PFSK-1 (cell line): ENCODE measurements at regions not wholly inside any gene's neighbourhood (a gene's known extent, or its start where the extent isn't known, plus 50 kb on each side); places are given as distances from the start of the nearest gene placed in this dataset.

Experiments
- FOXP2 ChIP-seq: optimal IDR thresholded peaks from 2 replicates; pipeline ENCODE3; 2011; ENCODE audit warnings: borderline replicate concordance, control low read depth, inconsistent platforms; ENCODE audit not compliant: insufficient read depth; ENCODE audit errors: extremely low read length, extremely low read depth
- POLR2AphosphoS5 ChIP-seq: IDR thresholded peaks from 2 replicates; pipeline ENCODE4 v1.6.1; 2012; ENCODE audit warnings: low read depth, mild to moderate bottlenecking, control low read depth, low read length, moderate library complexity
- REST ChIP-seq, 2 experiments: IDR thresholded peaks; 2 replicates each; pipeline versions ENCODE4 v1.6.1 to v1.8.0; 2011 to 2012; ENCODE audit warnings: low read depth in 2 of 2, low read length in 2 of 2, control low read depth in 1 of 2, inconsistent platforms in 1 of 2, mild to moderate bottlenecking in 1 of 2, moderate library complexity in 1 of 2; ENCODE audit not compliant: insufficient read depth in 1 of 2
- SIN3A ChIP-seq: IDR thresholded peaks from 2 replicates; pipeline ENCODE4 v1.6.1; 2012; ENCODE audit warnings: mild to moderate bottlenecking, low read length, moderate library complexity, borderline replicate concordance; ENCODE audit not compliant: insufficient read depth
- TAF1 ChIP-seq: IDR thresholded peaks from 2 replicates; pipeline ENCODE4 v1.6.1; 2012; ENCODE audit warnings: low read length, control low read depth, borderline replicate concordance; ENCODE audit not compliant: insufficient read depth

- TF ChIP-seq REST (IDR thresholded peaks at IDR 0.05; ENCODE audit: insufficient read depth in 1 of 2, low read depth in 2 of 2, low read length in 2 of 2) (no peak), SIN3A (no peak)
These were observed 91.2 kb downstream of the IRX2 start for GRCh38 chr5:2660315-2660714.

- TF ChIP-seq TAF1 (no peak), SIN3A (no peak), FOXP2 (no peak), POLR2AphosphoS5 (no peak), REST (IDR thresholded peaks at IDR 0.05; ENCODE audit: insufficient read depth in 1 of 2, low read depth in 2 of 2, low read length in 2 of 2) (no peak)
These were observed 92.5 kb downstream of the IRX2 start for GRCh38 chr5:2658881-2659470.

- TF ChIP-seq POLR2AphosphoS5 (no peak), TAF1 (no peak), REST (IDR thresholded peaks at IDR 0.05; ENCODE audit: insufficient read depth in 1 of 2, low read depth in 2 of 2, low read length in 2 of 2) (no peak), FOXP2 (no peak), SIN3A (no peak)
These were observed 93.0 kb downstream of the IRX2 start for GRCh38 chr5:2658447-2658846.

- no peak for TF ChIP-seq FOXP2
- TF ChIP-seq POLR2AphosphoS5 = no peak
- no peak for TF ChIP-seq SIN3A
- TF ChIP-seq TAF1 = no peak
- TF ChIP-seq REST (IDR thresholded peaks at IDR 0.05; ENCODE audit: insufficient read depth in 1 of 2, low read depth in 2 of 2, low read length in 2 of 2) = no peak
These were observed 94.3 kb downstream of the IRX2 start for GRCh38 chr5:2657151-2657550.

- TF ChIP-seq TAF1 = no peak
- no peak for TF ChIP-seq POLR2AphosphoS5
- TF ChIP-seq SIN3A = peak; percentile 44; the same call in 1 of the 2 replicates
- TF ChIP-seq REST (IDR thresholded peaks at IDR 0.05; ENCODE audit: insufficient read depth in 1 of 2, low read depth in 2 of 2, low read length in 2 of 2) = no peak
These were observed 95.3 kb downstream of the IRX2 start for GRCh38 chr5:2656206-2656605.
